ENCODE measurements at regions not wholly inside any gene's neighbourhood (a gene's known extent, or its start where the extent isn't known, plus 50 kb on each side); places are given as distances from the start of the nearest gene placed in this dataset.

GRCh38 chr21:28761674-28762356 lies 230.9 kb downstream of the LTN1 start:
- no peak overlapping the region for H3K4me3 ChIP-seq
- intact Hi-C loops (cut with DNase I), result no loop called here
- ATAC-seq (no peak), DNase-seq (no peak)
- no peaks in the 10 kb centered on the region for H3K4me1 ChIP-seq
- TF ChIP-seq, protein P1, sequence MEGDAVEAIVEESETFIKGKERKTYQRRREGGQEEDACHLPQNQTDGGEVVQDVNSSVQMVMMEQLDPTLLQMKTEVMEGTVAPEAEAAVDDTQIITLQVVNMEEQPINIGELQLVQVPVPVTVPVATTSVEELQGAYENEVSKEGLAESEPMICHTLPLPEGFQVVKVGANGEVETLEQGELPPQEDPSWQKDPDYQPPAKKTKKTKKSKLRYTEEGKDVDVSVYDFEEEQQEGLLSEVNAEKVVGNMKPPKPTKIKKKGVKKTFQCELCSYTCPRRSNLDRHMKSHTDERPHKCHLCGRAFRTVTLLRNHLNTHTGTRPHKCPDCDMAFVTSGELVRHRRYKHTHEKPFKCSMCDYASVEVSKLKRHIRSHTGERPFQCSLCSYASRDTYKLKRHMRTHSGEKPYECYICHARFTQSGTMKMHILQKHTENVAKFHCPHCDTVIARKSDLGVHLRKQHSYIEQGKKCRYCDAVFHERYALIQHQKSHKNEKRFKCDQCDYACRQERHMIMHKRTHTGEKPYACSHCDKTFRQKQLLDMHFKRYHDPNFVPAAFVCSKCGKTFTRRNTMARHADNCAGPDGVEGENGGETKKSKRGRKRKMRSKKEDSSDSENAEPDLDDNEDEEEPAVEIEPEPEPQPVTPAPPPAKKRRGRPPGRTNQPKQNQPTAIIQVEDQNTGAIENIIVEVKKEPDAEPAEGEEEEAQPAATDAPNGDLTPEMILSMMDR (IDR thresholded peaks at IDR 0.05), result no peak
- no peaks in the 10 kb centered on the region for H3K36me3 ChIP-seq
- no peaks in the 10 kb centered on the region for H3K27me3 ChIP-seq
- peak overlapping the region in 1 of 2 donors; percentile 19 for H3K27ac ChIP-seq
- H3K9me3 ChIP-seq, result peaks cover 0 to 9% of the 10 kb centered on the region in 2 donors

DNA sequence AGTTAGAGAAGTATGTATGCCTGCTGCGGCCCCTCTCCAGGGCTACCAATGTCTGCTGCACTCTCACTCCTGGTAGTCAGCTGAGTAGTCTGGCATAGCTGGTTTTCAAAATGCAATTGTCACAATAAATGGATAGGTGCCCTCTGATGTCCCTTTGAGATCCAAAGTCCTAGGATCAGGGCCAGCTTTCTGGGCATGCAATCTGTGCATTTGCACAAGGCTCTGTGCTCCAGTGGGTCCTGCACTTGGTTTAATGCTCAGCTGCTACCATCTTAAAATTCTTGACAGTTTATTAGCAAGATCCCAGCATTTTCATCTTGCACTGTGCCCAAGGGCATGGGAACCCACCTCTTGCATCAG lies 233.8 kb downstream of the LTN1 start:
- Histone ChIP-seq H3K27me3 (no peaks in the 10 kb centered on the region), H3K4me3 (no peak overlapping the region), H3K4me1 (no peaks in the 10 kb centered on the region), H3K9me3 (no peaks in the 10 kb centered on the region), H3K27ac (no peak overlapping the region), H3K36me3 (no peaks in the 10 kb centered on the region)
- no peak for ATAC-seq
- TF ChIP-seq, protein P1 (IDR thresholded peaks at IDR 0.05), result no peak
- DNase-seq, result no peak
- intact Hi-C loops (cut with DNase I), result no loop called here

DNA sequence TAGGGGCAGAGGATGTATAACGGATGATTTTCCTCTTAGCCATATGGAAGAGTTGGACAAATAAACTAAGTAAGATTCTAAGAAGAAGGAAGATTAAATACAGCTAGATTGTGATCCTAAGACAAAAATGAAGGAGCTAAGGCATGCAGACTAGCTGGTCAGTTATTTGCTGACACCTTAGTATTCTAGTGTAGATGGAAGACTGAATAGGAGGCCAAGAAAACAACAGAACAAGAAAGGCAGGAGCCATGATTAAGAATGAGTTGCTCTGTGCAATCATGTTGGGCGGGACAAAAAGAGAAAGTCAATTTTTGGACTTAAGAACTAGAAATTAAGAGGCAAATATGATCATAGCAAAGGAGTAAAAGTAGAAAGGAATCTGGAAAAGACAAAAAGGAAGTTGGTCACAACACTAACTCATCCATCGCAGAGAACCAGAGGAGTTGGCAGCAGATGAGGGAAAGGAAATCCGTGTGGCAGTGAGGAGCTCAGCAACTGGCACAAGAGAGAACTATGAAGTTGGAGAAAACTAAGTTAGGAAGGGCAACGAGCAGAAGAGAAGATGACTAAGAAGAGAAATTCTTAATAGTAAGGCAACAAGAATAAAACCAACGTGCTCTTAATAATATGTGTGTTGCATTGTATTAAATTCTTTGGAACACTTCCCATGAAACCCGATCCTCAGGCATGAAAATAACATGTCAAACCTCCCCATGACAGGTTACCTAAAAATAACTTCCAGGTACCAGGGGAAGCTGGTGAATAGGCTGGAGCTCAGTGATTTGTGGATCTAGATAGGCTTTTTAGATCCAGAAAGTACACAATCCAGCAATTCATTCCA lies 234.4 kb downstream of the LTN1 start:
- TF ChIP-seq, protein P1 (IDR thresholded peaks at IDR 0.05), result no peak
- ATAC-seq (no peak), DNase-seq (no peak)
- Histone ChIP-seq H3K4me3 (no peak overlapping the region), H3K9me3 (no peaks in the 10 kb centered on the region), H3K27ac (no peak overlapping the region), H3K27me3 (no peaks in the 10 kb centered on the region), H3K4me1 (no peaks in the 10 kb centered on the region), H3K36me3 (no peaks in the 10 kb centered on the region)
- intact Hi-C loops (cut with DNase I), result no loop called here

GRCh38 chr21:28754862-28755261 lies 237.8 kb downstream of the LTN1 start:
- ATAC-seq, result no peak
- Histone ChIP-seq H3K4me3 (no peak overlapping the region), H3K4me1 (no peaks in the 10 kb centered on the region), H3K9me3 (no peaks in the 10 kb centered on the region), H3K27ac (peak overlapping the region in 1 of 2 donors; percentile 60), H3K36me3 (no peaks in the 10 kb centered on the region), H3K27me3 (no peaks in the 10 kb centered on the region)
- intact Hi-C loops (cut with DNase I), result no loop called here
- no peak for DNase-seq
- TF ChIP-seq, protein P1 (IDR thresholded peaks at IDR 0.05), result no peak

- TF ChIP-seq, protein P1 (IDR thresholded peaks at IDR 0.05), result no peak
- Histone ChIP-seq H3K27me3 (no peaks in the 10 kb centered on the region), H3K9me3 (no peaks in the 10 kb centered on the region), H3K36me3 (no peaks in the 10 kb centered on the region), H3K27ac (peak overlapping the region in 1 of 2 donors; percentile 60), H3K4me3 (no peak overlapping the region), H3K4me1 (no peaks in the 10 kb centered on the region)
- DNase-seq (peak in 2 of 4 donors; percentile 79 to 82), ATAC-seq (peak; percentile 38)
- intact Hi-C loops (cut with DNase I), result no loop called here
Measured at GRCh38 chr21:28754127-28754611, 238.5 kb downstream of the LTN1 start.

Data from left lung (tissue), 4 donors.